ENCODE measurements at regions not wholly inside any gene's neighbourhood (a gene's known extent, or its start where the extent isn't known, plus 50 kb on each side); places are given as distances from the start of the nearest gene placed in this dataset.
"Not testable (repeated sequence)": the region's sequence is repeated elsewhere in the genome, so short reads cannot be mapped to it uniquely, and the experiment has no call there.

DNA sequence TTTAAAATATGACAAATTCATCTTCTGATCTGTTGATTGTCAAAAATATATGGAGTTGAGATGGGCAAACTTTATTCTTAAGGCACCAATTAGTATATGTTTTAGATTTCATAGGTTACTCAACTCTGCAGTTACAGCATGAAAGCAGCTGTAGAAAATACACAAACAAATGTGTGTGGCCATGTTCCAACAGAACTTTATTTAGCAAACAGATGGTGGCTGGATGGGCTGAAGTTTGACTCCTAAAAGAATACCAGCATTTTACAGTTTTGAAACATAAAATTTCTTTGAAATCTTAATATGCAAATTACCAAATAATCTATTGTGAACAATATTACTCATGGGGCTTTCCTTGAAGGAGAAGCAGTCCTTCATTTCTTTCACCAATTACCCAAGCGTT is 1206.0 kb upstream of the LRRTM3 start:
- H3K4me3 ChIP-seq (ENCODE audit: low read depth, low read length): no peak overlapping the region
- DNase-seq (ENCODE audit: low read depth): no peak

DNA sequence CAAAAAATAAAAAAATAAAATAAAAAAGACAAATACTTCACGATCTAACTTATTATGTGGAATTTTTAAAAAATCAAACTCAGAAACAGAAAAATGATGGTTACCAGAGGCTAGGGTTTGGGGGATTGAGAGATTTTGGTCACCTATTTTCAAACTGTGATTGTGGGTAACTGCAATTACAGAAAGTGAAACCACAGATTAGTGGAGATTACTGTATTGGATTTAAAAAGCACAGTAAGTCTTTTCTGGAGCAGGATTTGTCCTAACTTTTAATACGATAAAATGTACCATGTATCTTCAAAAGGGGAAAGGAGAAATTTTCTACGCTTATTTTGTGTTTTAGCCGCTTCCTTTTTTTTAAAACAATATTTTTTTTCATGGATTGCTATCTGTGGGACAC is 1204.9 kb upstream of the LRRTM3 start:
- DNase-seq (ENCODE audit: low read depth): no peak
- H3K4me3 ChIP-seq (ENCODE audit: low read depth, low read length): no peak overlapping the region

DNA sequence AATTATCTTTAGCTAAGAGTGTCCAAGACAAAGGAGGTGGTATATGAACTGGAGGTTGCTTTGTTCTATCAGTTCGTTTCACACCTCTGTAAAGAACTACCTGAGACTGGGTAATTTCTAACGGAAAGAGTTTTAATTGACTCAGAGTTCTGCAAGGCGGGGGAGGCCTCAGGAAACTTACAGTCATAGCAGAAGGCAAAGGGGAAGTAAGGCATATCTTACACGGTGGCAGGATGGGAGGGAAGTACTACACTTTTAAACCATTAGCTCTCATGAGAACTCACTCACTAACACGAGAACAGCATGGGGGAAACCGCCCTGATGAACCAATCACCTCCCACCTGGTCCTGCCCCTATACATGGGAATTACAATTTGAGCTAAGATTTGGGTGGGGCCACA is 1202.3 kb upstream of the LRRTM3 start:
- no peak overlapping the region for H3K4me3 ChIP-seq (ENCODE audit: low read depth, low read length)
- no peak for DNase-seq (ENCODE audit: low read depth)

- DNase-seq (ENCODE audit: low read depth): no peak
- H3K4me3 ChIP-seq (ENCODE audit: low read depth, low read length): no peak overlapping the region
Measured at GRCh38 chr10:65735382-65735781, 1190.5 kb upstream of the LRRTM3 start.

GRCh38 chr10:65742906-65743305 is 1182.9 kb upstream of the LRRTM3 start:
- no peak for DNase-seq (ENCODE audit: low read depth)
- H3K4me3 ChIP-seq (ENCODE audit: low read depth, low read length): no peak overlapping the region

DNA sequence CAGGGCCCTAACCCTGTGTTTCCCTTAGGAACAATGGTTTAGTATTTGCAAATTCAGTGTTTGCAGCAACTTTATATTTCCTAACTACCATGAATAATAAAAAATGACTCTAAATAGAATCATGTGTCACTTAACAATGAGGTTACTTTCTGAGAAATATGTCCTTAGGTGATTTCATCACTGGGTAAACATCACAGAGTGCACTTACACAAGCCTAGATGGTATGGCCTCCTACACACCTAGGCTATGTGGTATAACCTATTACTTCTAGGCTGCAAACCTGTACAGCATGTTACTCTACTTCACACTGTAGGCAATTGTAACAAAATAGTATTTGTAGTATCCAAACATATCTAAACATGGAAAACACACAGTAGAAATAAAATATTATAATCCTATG is 1174.6 kb upstream of the LRRTM3 start:
- H3K4me3 ChIP-seq (ENCODE audit: low read depth, low read length): no peak overlapping the region
- no peak for DNase-seq (ENCODE audit: low read depth)

DNA sequence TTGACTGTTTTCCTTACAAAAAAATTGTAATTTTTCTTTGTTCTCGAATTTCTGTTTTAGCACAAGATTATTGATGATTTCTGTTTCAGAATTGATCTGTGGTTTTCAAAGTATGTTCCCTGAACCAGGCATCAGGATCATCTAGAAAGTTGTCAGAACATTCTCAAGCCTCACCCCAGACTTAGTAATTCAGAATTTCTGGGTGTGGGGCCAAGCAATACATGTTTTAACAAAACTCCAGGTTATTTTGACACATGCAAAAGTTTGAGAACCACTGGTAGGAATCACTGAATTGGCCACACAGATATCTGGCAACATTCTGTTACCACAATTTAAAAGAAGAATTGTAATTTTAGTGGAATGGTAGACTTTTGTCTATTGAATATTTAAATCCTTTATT is 1173.9 kb upstream of the LRRTM3 start:
- no peak for DNase-seq (ENCODE audit: low read depth)
- no peak overlapping the region for H3K4me3 ChIP-seq (ENCODE audit: low read depth, low read length)

DNA sequence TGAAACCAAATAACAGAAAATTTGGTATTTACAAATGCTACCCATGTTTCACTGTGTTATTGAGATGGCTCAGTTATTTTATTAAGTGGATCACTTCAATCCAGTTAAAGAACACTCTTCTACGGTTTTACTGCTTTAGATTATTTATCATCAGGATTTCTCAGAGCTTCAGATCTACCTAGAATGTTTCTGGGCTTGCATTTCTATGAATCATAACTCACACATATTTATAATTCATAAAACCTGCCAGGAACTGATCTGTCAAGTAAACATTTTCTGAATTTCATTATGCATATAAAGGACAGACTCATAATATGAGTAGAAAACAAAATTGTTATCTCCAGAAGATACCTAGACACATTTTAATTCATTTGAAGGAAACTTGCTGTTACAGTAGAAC is 1172.3 kb upstream of the LRRTM3 start:
- DNase-seq (ENCODE audit: low read depth): no peak

GRCh38 chr10:65754112-65754511 is 1171.7 kb upstream of the LRRTM3 start:
- no peak overlapping the region for H3K4me3 ChIP-seq (ENCODE audit: low read depth, low read length)
- no peak for DNase-seq (ENCODE audit: low read depth)

More for the DNA sequence above, 1172.3 kb upstream of the LRRTM3 start:
- no peak overlapping the region for H3K4me3 ChIP-seq (ENCODE audit: low read depth, low read length)

- DNase-seq (ENCODE audit: low read depth): no peak
- no peak overlapping the region for H3K4me3 ChIP-seq (ENCODE audit: low read depth, low read length)
Measured at GRCh38 chr10:65762311-65762710, 1163.5 kb upstream of the LRRTM3 start.

- H3K4me3 ChIP-seq (ENCODE audit: low read depth, low read length): no peak overlapping the region
- DNase-seq (ENCODE audit: low read depth): no peak
Measured at GRCh38 chr10:65765006-65765541, 1160.8 kb upstream of the LRRTM3 start.

DNA sequence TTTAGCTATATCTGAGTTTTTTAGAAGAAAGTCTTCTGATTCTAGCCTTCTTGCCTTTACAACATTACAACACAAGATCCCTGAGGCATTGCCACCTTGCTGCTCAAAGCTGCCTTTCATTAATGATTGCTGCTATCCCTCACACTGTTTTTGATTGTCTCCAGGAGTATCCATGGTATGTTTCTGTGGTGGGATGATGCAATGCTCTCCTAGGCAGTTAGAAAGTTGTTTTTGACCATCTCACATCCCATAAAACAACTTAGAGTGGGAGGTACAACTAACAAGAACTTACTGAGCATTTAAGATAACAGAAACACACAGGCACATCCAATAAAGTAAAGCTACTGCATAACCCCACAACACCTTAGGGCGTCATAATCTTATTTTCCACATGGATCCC is 1156.0 kb upstream of the LRRTM3 start:
- H3K4me3 ChIP-seq (ENCODE audit: low read depth, low read length): no peak overlapping the region
- DNase-seq (ENCODE audit: low read depth): no peak

GRCh38 chr10:65778753-65779152 is 1147.1 kb upstream of the LRRTM3 start:
- H3K4me3 ChIP-seq (ENCODE audit: low read depth, low read length): no peak overlapping the region
- DNase-seq (ENCODE audit: low read depth): no peak

DNA sequence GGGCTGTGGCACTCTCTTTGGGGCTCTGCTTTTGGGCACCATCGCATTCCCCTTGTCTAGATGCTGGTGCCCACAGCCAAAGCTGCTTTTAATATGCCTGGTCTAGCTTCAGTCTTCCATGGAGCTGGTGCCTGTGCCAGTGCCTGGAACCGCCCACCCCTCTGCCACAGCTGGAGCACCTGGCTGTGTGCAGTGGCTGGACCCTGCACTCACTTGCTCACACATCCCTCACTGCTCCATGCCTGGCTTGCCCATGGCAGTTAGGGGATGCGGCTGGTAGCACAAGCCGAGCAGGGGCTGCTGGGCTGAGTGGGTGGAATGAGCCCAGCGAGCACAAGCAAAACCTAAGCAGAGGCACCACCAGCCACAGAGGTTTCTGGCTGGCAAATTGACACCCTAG is 1145.9 kb upstream of the LRRTM3 start:
- DNase-seq (ENCODE audit: low read depth): no peak
- H3K4me3 ChIP-seq (ENCODE audit: low read depth, low read length): no peak overlapping the region

DNA sequence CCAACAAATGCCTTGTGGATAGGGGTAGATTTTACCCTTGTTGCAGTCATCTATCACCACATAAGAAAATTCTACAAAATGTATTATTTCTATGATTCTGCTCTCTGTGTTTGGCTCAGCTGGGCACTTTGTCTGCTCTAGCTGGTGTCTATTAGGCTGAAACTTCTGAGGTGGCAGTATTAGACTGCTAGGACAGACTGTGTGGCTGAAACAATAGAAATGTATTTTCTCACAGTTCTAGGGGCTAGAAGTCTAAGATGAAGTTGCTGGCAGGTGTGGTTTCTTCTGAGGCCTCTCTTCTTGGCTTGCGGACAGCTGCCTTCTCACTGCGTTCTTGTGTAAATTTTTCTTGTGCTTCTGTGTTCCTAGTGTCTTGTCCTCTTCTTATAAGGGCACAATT is 1139.6 kb upstream of the LRRTM3 start:
- DNase-seq (ENCODE audit: low read depth): no peak
- no peak overlapping the region for H3K4me3 ChIP-seq (ENCODE audit: low read depth, low read length)

DNA sequence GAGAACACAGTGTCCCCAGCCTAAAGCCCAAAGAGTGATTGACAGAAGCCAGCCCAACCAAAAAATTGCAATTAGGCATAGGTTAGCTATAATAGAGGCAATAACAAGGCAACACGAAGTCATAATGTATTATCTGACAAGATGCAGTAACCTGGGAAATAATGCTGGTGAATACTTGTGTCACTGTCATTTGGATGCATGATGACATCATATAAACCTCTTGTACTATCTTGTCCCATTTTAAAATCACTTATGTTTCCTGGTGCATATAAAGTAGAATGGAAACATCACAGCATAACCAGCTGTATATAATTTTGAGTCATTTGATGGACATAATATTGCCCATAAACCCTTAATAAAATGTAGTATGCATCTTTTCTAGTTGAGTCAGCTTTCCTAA is 1138.3 kb upstream of the LRRTM3 start:
- no peak overlapping the region for H3K4me3 ChIP-seq (ENCODE audit: low read depth, low read length)
- DNase-seq (ENCODE audit: low read depth): no peak

- H3K4me3 ChIP-seq (ENCODE audit: low read depth, low read length): no peak overlapping the region
- no peak for DNase-seq (ENCODE audit: low read depth)
Measured at GRCh38 chr10:65788271-65788670, 1137.6 kb upstream of the LRRTM3 start.

GRCh38 chr10:65791979-65792378 is 1133.9 kb upstream of the LRRTM3 start:
- H3K4me3 ChIP-seq (ENCODE audit: low read depth, low read length): no peak overlapping the region
- no peak for DNase-seq (ENCODE audit: low read depth)

- H3K4me3 ChIP-seq (ENCODE audit: low read depth, low read length): no peak overlapping the region
- no peak for DNase-seq (ENCODE audit: low read depth)
Measured at GRCh38 chr10:65793738-65794425, 1132.0 kb upstream of the LRRTM3 start.

- H3K4me3 ChIP-seq (ENCODE audit: low read depth, low read length): not testable (repeated sequence)
Measured at GRCh38 chr10:65794861-65795260, 1131.0 kb upstream of the LRRTM3 start.

GRCh38 chr10:65796472-65796871 is 1129.4 kb upstream of the LRRTM3 start:
- DNase-seq (ENCODE audit: low read depth): no peak
- no peak overlapping the region for H3K4me3 ChIP-seq (ENCODE audit: low read depth, low read length)

More at GRCh38 chr10:65794861-65795260, 1131.0 kb upstream of the LRRTM3 start:
- not testable (repeated sequence) for DNase-seq (ENCODE audit: low read depth)

GRCh38 chr10:65798133-65798532 is 1127.7 kb upstream of the LRRTM3 start:
- DNase-seq (ENCODE audit: low read depth): no peak
- no peak overlapping the region for H3K4me3 ChIP-seq (ENCODE audit: low read depth, low read length)

Data from skeletal muscle cell (primary cell).